ENCODE measurements at regions not wholly inside any gene's neighbourhood (a gene's known extent, or its start where the extent isn't known, plus 50 kb on each side); places are given as distances from the start of the nearest gene placed in this dataset.

DNA sequence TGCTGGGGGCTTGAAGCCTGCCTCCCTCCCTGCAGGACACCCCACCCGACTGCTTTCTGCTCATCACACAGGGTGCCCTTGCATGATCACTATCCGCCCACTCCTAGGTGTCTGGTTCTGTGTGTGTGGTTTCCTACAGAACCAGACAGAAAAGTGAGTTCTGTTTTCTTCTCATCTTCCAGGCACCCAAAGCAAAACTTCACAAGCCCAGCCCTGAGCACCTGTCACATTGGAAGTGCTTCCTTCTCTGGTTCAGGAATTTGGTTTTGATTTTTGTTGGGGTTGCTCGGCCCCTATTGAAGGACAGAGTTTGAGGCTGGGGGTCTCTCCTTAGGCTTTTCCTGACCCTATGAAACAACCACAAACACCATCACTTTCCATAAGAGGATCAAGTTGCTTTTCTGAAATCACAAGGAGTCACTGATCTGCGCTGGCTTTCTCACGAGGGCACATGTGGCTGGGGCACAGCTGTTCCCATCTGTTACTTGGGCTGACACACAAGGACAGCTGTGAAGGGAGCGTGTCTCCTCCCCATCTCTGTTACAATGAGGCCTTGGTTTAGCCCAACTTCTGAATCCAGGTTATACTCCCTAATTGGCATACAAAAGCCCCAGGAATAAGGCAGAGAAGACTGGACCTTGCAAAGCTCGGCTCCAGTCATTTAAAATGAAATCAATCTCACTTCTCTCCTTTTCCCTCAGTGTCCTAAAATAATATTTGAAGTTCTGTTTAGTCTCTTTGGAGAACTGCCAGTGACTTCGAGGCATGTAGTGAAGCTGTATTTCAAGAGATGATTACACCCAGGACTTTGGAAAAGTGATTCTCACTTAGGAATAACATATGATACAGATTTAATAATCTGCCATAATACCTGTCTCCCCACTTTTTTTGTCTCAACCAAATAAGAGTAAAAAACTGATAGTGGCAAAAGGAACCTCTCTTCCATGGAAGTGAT, 213.1 kb upstream of the GAS1 start:
- Histone ChIP-seq H3K27me3 (replicated peaks in 1 of 7) (no peaks in the 10 kb centered on the region), H3K4me1 (no peaks in the 10 kb centered on the region), H3K36me3 (no peaks in the 10 kb centered on the region), H3K4me3 (no peak overlapping the region), H3K9me3 (no peaks in the 10 kb centered on the region), H3K27ac (no peak overlapping the region)
- 66 to 83% (median 78%) methylated on average over 8 of the region's 8 CpGs for WGBS, 5 donors
- no peak for TF ChIP-seq POLR2A (IDR thresholded peaks at IDR 0.05)
- no peak for TF ChIP-seq POLR2AphosphoS5 (IDR thresholded peaks at IDR 0.05)
- TF ChIP-seq, protein P1, sequence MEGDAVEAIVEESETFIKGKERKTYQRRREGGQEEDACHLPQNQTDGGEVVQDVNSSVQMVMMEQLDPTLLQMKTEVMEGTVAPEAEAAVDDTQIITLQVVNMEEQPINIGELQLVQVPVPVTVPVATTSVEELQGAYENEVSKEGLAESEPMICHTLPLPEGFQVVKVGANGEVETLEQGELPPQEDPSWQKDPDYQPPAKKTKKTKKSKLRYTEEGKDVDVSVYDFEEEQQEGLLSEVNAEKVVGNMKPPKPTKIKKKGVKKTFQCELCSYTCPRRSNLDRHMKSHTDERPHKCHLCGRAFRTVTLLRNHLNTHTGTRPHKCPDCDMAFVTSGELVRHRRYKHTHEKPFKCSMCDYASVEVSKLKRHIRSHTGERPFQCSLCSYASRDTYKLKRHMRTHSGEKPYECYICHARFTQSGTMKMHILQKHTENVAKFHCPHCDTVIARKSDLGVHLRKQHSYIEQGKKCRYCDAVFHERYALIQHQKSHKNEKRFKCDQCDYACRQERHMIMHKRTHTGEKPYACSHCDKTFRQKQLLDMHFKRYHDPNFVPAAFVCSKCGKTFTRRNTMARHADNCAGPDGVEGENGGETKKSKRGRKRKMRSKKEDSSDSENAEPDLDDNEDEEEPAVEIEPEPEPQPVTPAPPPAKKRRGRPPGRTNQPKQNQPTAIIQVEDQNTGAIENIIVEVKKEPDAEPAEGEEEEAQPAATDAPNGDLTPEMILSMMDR (IDR thresholded peaks at IDR 0.05 in 8 of 11, conservative IDR thresholded peaks at IDR 0.05 in 3 of 11): no peak
- intact Hi-C loops (cut with DNase I; ENCODE audit: low total_unique reads): no loop called here
- no peak for DNase-seq

DNA sequence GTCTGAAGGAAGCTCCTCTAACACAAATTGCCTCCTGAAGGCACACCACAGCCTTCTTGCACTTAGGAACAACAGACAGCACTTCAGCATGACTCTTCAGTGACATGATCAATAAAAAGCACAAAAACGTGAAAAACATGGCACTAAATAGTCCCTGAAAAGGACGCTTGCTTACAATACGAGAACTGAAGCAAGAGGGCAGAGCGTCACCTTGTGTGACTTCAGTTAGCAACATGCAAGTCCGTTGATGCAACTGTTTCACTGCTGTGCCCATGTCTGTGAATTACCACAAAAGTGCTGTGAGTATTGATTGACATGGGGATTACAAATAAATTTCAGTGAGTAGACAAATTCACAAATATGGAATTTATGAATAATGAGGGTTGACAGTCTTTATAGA, 219.9 kb upstream of the GAS1 start:
- no peak overlapping the region for H3K27ac ChIP-seq
- DNase-seq: no peak
- H3K9me3 ChIP-seq: no peaks in the 10 kb centered on the region
- no peak overlapping the region for H3K4me3 ChIP-seq
- 80 to 88% (median 82%) methylated on average over 5 of the region's 5 CpGs for WGBS, 5 donors
- H3K27me3 ChIP-seq (replicated peaks in 1 of 7): peaks cover 0 to 8% (median 0%) of the 10 kb centered on the region in 7 donors
- TF ChIP-seq, protein P1 (IDR thresholded peaks at IDR 0.05 in 8 of 11, conservative IDR thresholded peaks at IDR 0.05 in 3 of 11): no peak
- TF ChIP-seq POLR2AphosphoS5 (IDR thresholded peaks at IDR 0.05): no peak
- TF ChIP-seq POLR2A (IDR thresholded peaks at IDR 0.05): no peak
- intact Hi-C loops (cut with DNase I; ENCODE audit: low total_unique reads): no loop called here
- H3K36me3 ChIP-seq: no peaks in the 10 kb centered on the region
- H3K4me1 ChIP-seq: no peaks in the 10 kb centered on the region

DNA sequence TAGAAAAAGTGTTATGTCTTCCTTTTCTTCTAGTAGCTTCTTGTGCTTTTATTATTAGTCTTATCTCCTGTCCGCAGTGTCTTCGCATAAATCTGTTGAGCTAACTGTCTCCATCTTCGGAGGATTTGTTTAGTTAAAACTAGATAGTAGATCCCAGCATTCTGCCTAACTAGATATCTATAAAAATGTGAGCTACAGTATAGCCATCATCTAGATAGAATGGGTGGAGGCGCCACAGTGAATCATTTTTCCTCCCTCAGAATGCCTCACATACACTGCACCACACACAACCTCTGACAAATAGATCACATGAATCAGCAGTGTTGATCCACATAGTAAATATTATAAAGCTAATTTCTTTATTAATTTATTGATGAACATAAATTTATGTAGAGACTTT, 220.3 kb upstream of the GAS1 start:
- Histone ChIP-seq H3K36me3 (no peaks in the 10 kb centered on the region), H3K4me3 (no peak overlapping the region), H3K4me1 (no peaks in the 10 kb centered on the region), H3K9me3 (no peaks in the 10 kb centered on the region), H3K27ac (no peak overlapping the region), H3K27me3 (replicated peaks in 1 of 7) (peaks cover 0 to 8% (median 0%) of the 10 kb centered on the region in 7 donors)
- DNase-seq: no peak
- TF ChIP-seq POLR2AphosphoS5 (IDR thresholded peaks at IDR 0.05) (no peak), POLR2A (IDR thresholded peaks at IDR 0.05) (no peak)
- TF ChIP-seq, protein P1 (IDR thresholded peaks at IDR 0.05 in 8 of 11, conservative IDR thresholded peaks at IDR 0.05 in 3 of 11): no peak
- 87 to 94% (median 92%) methylated on average over 4 of the region's 4 CpGs for WGBS, 5 donors
- intact Hi-C loops (cut with DNase I; ENCODE audit: low total_unique reads): no loop called here

DNA sequence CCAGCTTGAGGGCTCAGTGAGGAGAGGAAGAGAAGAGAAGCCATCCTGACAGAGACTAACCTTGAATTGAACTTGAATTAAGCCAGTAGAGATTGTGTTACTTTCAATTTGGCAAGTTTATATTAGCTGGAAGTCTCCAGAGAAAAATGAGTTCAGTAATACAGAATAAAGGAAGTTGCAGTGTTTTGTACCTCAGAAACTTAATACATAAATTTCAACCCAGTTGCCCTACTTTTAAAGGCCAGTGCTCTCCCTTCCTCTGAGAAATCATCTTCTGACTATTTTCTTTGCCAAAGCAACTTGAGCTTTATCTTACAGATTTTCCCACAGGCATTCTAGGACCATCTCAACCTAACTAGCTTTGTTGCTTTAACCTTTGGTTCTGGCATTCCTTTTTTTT, 231.0 kb upstream of the GAS1 start:
- DNase-seq: no peak
- no peak overlapping the region for H3K27ac ChIP-seq
- intact Hi-C loops (cut with DNase I; ENCODE audit: low total_unique reads): no loop called here
- no peak overlapping the region for H3K4me3 ChIP-seq
- H3K4me1 ChIP-seq: no peaks in the 10 kb centered on the region
- H3K36me3 ChIP-seq: no peaks in the 10 kb centered on the region
- peaks cover 0 to 16% (median 10%) of the 10 kb centered on the region in 8 donors for H3K9me3 ChIP-seq
- no peaks in the 10 kb centered on the region for H3K27me3 ChIP-seq (replicated peaks in 1 of 7)
- TF ChIP-seq POLR2A (IDR thresholded peaks at IDR 0.05) (no peak), POLR2AphosphoS5 (IDR thresholded peaks at IDR 0.05) (no peak)
- TF ChIP-seq, protein P1 (IDR thresholded peaks at IDR 0.05 in 8 of 11, conservative IDR thresholded peaks at IDR 0.05 in 3 of 11): no peak
